Brain microvascular endothelial cell (primary cell): ENCODE measurements at regions not wholly inside any gene's neighbourhood (a gene's known extent, or its start where the extent isn't known, plus 50 kb on each side); places are given as distances from the start of the nearest gene placed in this dataset.

ENCODE experiments used
- DNase-seq: peaks from one replicate; pipeline ENCODE4 v3.0.0-alpha.2; 2020
- H3K27ac ChIP-seq: fragments of 250-450 bp; sonication (Bioruptor Pico); 2 replicates; pipeline ENCODE4 v1.5.1; 2020; ENCODE audit warnings: mild to moderate bottlenecking, moderate library complexity
- H3K27me3 ChIP-seq: fragments of 250-450 bp; sonication (Bioruptor Pico); replicated peaks from 2 replicates; pipeline ENCODE4 v1.5.1; 2020; ENCODE audit warnings: mild to moderate bottlenecking
- H3K36me3 ChIP-seq: fragments of 250-450 bp; sonication (Bioruptor Pico); replicated peaks from 2 replicates; pipeline ENCODE4 v1.5.1; 2020; ENCODE audit warnings: mild to moderate bottlenecking
- H3K4me3 ChIP-seq: 2 replicates; pipeline ENCODE4 v1.5.1; 2011; ENCODE audit warnings: low read depth, mild to moderate bottlenecking, control low read depth, low read length, moderate library complexity
- CTCF ChIP-seq: IDR thresholded peaks from 2 replicates; pipeline ENCODE4 v1.5.1; 2011; ENCODE audit warnings: low read depth, mild to moderate bottlenecking, moderate library complexity, low read length, control low read depth, inconsistent platforms; ENCODE audit errors: missing control alignments
- in situ Hi-C: cut with HindIII; loops from 2 replicates; pipeline ENCODE4 v1.10.0; 2017; ENCODE audit warnings: low sequenced_read_pairs, low pct_ligation_motif_present

DNA sequence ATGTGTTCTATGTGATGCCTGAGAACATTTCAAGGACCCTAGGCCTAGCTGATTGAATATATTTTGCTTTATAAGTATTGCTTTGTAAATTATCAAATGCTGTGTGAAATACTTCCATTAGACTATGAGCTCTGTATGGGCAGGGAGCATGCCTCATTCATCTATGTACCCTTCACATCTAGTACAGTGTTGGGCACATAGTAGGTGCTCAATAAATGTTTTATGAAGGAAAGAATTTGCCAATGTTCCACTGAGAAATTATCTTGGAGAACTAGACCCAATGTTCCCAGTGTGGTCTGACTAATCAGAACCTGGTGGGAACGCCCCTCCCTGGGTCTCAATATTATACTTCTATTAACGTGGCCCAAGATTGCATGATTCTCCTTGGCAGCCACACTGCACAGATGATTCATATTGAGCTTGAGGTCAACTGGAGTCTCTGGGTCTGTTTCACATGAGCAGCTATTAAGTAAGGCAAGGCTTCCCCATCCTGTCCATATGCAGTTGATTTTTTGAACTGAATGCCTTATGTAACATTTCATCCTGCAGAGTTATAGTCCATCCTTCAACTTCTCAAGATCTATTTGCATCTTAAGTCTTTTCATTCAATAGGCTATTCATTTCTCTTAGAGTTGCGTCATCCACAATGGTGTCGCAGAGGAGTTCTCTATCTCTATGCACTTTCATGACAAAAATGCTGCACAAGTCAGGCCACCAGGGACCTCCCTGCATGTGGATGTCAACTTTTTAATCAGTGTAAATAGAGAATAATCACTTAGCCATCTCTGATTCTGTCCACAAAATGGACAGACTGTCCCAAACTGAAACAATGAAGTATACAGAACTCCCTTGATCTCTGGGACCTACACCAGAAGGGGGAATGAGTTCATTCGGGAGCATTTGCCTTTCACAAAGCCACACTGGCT, 257.6 kb downstream of the CYP26B1 start:
- peak overlapping the region; percentile 10 for H3K27ac ChIP-seq
- in situ Hi-C loops: no loop called here
- H3K27me3 ChIP-seq: no peaks in the 10 kb centered on the region
- H3K4me3 ChIP-seq: no peak overlapping the region
- no peak for TF ChIP-seq CTCF
- peak; percentile 88 for DNase-seq
- H3K36me3 ChIP-seq: no peaks in the 10 kb centered on the region

GRCh38 chr2:71888751-71889445, 258.8 kb downstream of the CYP26B1 start:
- no peaks in the 10 kb centered on the region for H3K36me3 ChIP-seq
- no peak for TF ChIP-seq CTCF
- no peak overlapping the region for H3K27ac ChIP-seq
- H3K4me3 ChIP-seq: no peak overlapping the region
- no peaks in the 10 kb centered on the region for H3K27me3 ChIP-seq
- DNase-seq: peak; percentile 22
- in situ Hi-C loops: no loop called here

DNA sequence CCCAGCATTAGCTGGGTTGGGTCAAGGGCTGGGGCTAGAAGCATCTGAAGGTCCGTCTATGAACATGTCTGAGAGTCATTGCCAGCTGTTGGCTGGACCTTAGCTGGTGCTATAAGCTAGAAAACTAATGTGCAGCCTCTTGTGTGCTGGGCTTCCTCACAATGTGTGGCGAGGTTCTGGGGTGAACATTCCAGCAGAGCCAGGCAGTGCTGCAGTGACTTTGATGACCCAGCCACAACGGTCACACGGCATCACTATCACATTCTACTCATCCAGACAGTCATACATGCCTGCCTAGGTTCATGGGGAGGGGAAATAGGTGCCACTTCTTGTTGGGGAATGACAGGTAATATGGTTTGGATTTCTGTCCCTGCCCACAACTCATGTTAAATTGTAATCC, 260.5 kb downstream of the CYP26B1 start:
- TF ChIP-seq CTCF: no peak
- Histone ChIP-seq H3K36me3 (no peaks in the 10 kb centered on the region), H3K27me3 (no peaks in the 10 kb centered on the region), H3K27ac (no peak overlapping the region), H3K4me3 (no peak overlapping the region)
- in situ Hi-C loops: no loop called here
- no peak for DNase-seq

- DNase-seq: no peak
- Histone ChIP-seq H3K4me3 (no peak overlapping the region), H3K36me3 (no peaks in the 10 kb centered on the region), H3K27ac (no peak overlapping the region), H3K27me3 (no peaks in the 10 kb centered on the region)
- in situ Hi-C loops: no loop called here
- no peak for TF ChIP-seq CTCF
Observed at GRCh38 chr2:71886241-71886640, 261.4 kb downstream of the CYP26B1 start.

DNA sequence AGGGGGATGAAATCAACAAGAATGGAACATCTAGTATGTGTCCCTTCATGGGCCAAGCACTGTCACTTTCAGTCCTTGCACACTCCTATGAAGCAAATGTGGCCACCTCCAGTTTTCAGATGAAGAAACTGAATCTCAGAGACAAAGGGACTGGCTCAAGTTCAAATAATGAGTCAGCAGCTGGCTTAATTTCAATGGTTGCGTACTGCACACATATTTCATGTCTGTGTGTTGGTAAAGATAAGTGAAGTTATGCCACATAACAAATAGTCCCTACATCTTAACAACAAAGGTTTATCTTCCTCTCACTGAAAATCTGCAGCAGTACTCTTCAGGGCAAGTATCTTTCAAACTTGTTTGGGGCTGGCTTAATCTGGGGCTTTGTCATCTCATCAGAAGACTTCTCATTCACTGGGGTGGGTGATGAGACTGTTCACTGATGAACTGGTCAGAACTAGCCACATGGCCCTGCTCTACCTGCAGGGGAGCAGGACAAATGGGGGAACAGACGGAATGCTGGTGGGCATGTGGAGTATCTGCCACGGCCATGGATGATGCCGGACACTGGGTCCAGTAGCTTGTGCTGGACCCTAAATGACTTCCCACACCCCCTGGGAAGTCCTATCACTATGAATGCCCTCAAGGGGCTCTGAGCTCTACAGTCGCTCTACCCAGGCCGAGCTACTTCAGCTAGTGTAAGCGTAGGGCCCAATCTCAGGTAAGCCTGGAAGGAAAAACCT, 263.2 kb downstream of the CYP26B1 start:
- Histone ChIP-seq H3K27me3 (no peaks in the 10 kb centered on the region), H3K36me3 (no peaks in the 10 kb centered on the region), H3K27ac (no peak overlapping the region), H3K4me3 (no peak overlapping the region)
- TF ChIP-seq CTCF: no peak
- in situ Hi-C loops: no loop called here
- DNase-seq: peak; percentile 85
